ENCODE measurements at regions not wholly inside any gene's neighbourhood (a gene's known extent, or its start where the extent isn't known, plus 50 kb on each side); places are given as distances from the start of the nearest gene placed in this dataset.

GRCh38 chr6:153634416-153634815 is 404.6 kb upstream of the OPRM1 start:
- TF ChIP-seq CTCF (IDR thresholded peaks at IDR 0.05) (no peak), POLR2A (IDR thresholded peaks at IDR 0.05) (no peak)
